HG03196 (cell line): ENCODE measurements at regions not wholly inside any gene's neighbourhood (a gene's known extent, or its start where the extent isn't known, plus 50 kb on each side); places are given as distances from the start of the nearest gene placed in this dataset.

Experiments used
- ATAC-seq: cut with Tn5 transposase; IDR thresholded peaks from one replicate; pipeline ENCODE4 v1.9.1; 2021; ENCODE audit not compliant: unreplicated experiment

DNA sequence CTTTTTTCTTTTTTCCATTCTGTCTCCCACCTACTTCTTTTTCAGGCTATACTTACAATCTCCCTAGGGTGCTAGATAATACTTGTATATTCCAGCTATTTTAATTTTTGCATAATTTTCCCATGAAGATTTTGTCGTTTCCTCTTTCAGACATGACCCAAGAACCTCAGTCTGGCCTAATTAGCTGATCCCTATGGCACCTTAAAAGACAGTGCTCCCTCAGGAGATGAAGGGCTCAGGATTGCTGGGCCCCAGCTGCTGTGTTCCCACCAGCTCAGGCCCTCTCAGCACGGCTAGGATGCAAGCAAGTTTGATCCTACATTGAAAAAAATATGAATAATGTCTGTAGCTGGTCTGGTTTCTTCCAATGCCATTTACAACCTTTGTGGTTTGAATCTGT is 55.0 kb upstream of the RGS5 start:
- ATAC-seq = no peak

GRCh38 chr1:163258181-163258580 is 55.5 kb upstream of the RGS5 start:
- ATAC-seq = no peak

DNA sequence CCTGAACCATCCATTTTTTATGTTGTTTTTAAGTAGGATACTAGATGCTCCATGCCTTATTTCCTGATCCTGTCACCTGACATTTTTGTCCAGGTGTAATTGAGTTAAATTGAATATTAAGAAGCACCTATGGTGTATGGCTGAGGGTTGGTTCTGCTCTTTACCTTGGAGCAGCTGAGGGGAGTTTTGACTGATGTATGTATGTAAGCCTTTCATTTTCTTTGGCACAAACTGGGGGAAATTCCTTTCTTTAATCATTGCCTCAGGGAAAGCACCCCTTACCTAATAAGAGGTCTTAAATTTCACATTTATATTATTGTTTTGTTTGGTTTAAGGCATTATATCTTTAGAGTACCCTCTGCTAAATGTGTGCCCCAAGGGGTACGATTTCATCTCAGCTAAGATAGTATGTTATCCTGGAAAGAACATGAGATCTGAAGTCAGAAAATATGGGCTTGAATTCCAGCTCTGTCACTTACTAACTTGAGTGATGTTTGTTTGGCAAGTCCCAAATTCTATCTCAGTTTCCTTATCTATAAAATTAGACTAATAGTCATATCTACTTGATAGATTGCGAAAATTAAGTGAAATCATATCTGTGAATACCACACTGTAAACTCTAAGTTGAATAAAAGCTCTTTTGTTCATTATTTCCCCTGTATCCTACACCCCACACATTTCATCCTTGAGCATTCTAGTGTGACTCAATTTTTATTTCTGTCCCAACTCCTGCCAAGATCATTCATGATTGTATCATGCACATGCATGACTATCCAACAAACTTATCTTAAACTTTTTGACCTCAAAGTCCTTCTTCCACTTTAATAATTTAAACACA is 57.7 kb upstream of the NUF2 start:
- ATAC-seq = peak; percentile 55

- no peak for ATAC-seq
Measured at GRCh38 chr1:163265547-163265946, 56.2 kb upstream of the NUF2 start.

- ATAC-seq = no peak
Measured at GRCh38 chr1:163267962-163268361, 53.8 kb upstream of the NUF2 start.

DNA sequence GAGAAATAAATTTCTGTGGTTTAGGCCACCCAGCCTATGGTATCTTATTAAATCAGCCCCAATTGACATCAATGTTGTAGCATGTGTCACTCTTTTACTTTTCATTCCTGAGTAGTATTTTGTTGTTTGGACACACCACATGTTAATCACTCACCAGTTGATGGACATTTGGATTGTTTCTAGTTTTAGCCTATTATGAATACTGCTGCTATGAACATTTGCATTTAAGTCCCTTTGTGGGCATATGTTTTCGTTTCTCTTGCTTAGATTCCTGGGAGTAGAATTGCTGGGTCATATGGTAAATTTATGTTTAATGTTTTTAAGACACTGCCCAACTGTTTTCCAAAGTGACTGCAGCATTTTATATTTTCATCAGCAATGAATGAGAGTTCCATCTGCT is 50.2 kb upstream of the NUF2 start:
- ATAC-seq = no peak
